A549 (cell line): ENCODE measurements at regions not wholly inside any gene's neighbourhood (a gene's known extent, or its start where the extent isn't known, plus 50 kb on each side); places are given as distances from the start of the nearest gene placed in this dataset.

ENCODE experiments used
- CEBPB ChIP-seq, 2 experiments: fragments of >200 bp in 1 of 2; sonication (Bioruptor Twin) in 1 of 2; formaldehyde crosslinking in 1 of 2; IDR thresholded peaks; 2 replicates each; pipeline ENCODE4 v1.6.1; 2012 to 2016
- CTCF ChIP-seq: fragments of >200 bp; sonication (Bioruptor Twin); formaldehyde crosslinking; IDR thresholded peaks from 3 replicates; pipeline ENCODE4 v1.5.1; 2016
- EP300 ChIP-seq, 2 experiments: fragments of >200 bp; sonication (Bioruptor Twin); formaldehyde crosslinking; IDR thresholded peaks; 2 replicates in 1 of 2; 3 replicates in 1 of 2; pipeline ENCODE4 v1.6.1; 2016 to 2017
- ESRRA ChIP-seq: fragments of 150-350 bp; IDR thresholded peaks from 2 replicates; pipeline ENCODE4 v1.6.1; 2014; ENCODE audit warnings: mild to moderate bottlenecking, low read length, borderline replicate concordance
- HOXA7 ChIP-seq: fragments of 250-450 bp; sonication (Bioruptor Pico); IDR thresholded peaks from 2 replicates; pipeline ENCODE4 v1.5.0; 2020; ENCODE audit warnings: mild to moderate bottlenecking, moderate library complexity
- KDM5A ChIP-seq: fragments of 200-600 bp; sonication (generic); IDR thresholded peaks from 2 replicates; pipeline ENCODE4 v1.6.1; 2016; ENCODE audit warnings: antibody characterized with exemption, mild to moderate bottlenecking
- MAX ChIP-seq: IDR thresholded peaks from 2 replicates; pipeline ENCODE4 v1.6.1; 2012
- MYC ChIP-seq: IDR thresholded peaks from 2 replicates; pipeline ENCODE4 v1.6.1; 2012; ENCODE audit warnings: mild to moderate bottlenecking, inconsistent platforms, low read length, improper control_type of control experiment, borderline replicate concordance
- POLR2A ChIP-seq: IDR thresholded peaks from 2 replicates; pipeline ENCODE4 v1.6.1; 2012; ENCODE audit warnings: mild to moderate bottlenecking, low read length
- RCOR1 ChIP-seq: fragments of 150-350 bp; IDR thresholded peaks from 2 replicates; pipeline ENCODE4 v1.6.1; 2014; ENCODE audit warnings: antibody characterized with exemption, low read length, low read depth
- REST ChIP-seq: fragments of 200-600 bp; sonication (generic); IDR thresholded peaks from 2 replicates; pipeline ENCODE4 v1.6.1; 2016; ENCODE audit warnings: antibody characterized with exemption, mild to moderate bottlenecking, moderate library complexity
- SMC3 ChIP-seq: fragments of >200 bp; sonication (Bioruptor Twin); formaldehyde crosslinking; IDR thresholded peaks from 3 replicates; pipeline ENCODE4 v1.6.1; 2018; ENCODE audit warnings: inconsistent platforms
- TFCP2L1 ChIP-seq: fragments of 250-450 bp; sonication (Bioruptor Pico); IDR thresholded peaks from 2 replicates; pipeline ENCODE4 v1.5.0; 2021; ENCODE audit warnings: mild to moderate bottlenecking

- no peak for TF ChIP-seq CTCF
- TF ChIP-seq POLR2A, result no peak
- TF ChIP-seq RCOR1, result no peak
- no peak for TF ChIP-seq HOXA7 (CRISPR knock-in tag)
- TF ChIP-seq REST, result no peak
- no peak for TF ChIP-seq CEBPB (IDR thresholded peaks at IDR 0.05)
- no peak for TF ChIP-seq MYC
- no peak for TF ChIP-seq SMC3
- TF ChIP-seq ESRRA, result no peak
- TF ChIP-seq EP300 (IDR thresholded peaks at IDR 0.05), result no peak
- no peak for TF ChIP-seq TFCP2L1 (CRISPR knock-in tag)
- no peak for TF ChIP-seq MAX
- TF ChIP-seq KDM5A, result no peak
These were observed 251.5 kb upstream of the THUMPD2 start for GRCh38 chr2:40030456-40030975.
